CD4-positive, CD25-positive, alpha-beta regulatory T cell (primary cell): ENCODE measurements at regions not wholly inside any gene's neighbourhood (a gene's known extent, or its start where the extent isn't known, plus 50 kb on each side); places are given as distances from the start of the nearest gene placed in this dataset.
"Not testable (repeated sequence)": the region's sequence is repeated elsewhere in the genome, so short reads cannot be mapped to it uniquely, and the experiment has no call there.

Experiments used
- ATAC-seq, 2 donors: fragments of 150-1000 bp; cut with Tn5 transposase; one replicate each; pipeline ENCODE4 v1.10.0; 2021; ENCODE audit warnings: low read depth in 2 of 2, moderate number of reproducible peaks in 2 of 2, moderate library complexity in 1 of 2
- DNase-seq, 3 donors: peaks; one replicate each; pipeline versions ENCODE4 v3.0.0 to v3.0.0-alpha.2; 2012 to 2022; ENCODE audit warnings: mixed read lengths in 1 of 3
- H3K27ac ChIP-seq: one replicate; pipeline ENCODE4 v1.7.0; 2013; ENCODE audit warnings: mild to moderate bottlenecking, low read length; ENCODE audit not compliant: insufficient read depth, poor library complexity, severe bottlenecking
- H3K27me3 ChIP-seq: one replicate; pipeline ENCODE4 v1.7.0; 2013; ENCODE audit warnings: low read length; ENCODE audit not compliant: control insufficient read depth, insufficient read depth
- H3K36me3 ChIP-seq: one replicate; pipeline ENCODE4 v1.7.0; 2013; ENCODE audit warnings: mild to moderate bottlenecking, low read length, moderate library complexity; ENCODE audit not compliant: control insufficient read depth, insufficient read depth
- H3K4me1 ChIP-seq: 2 replicates; pipeline ENCODE4 v1.7.0; 2013; ENCODE audit warnings: mild to moderate bottlenecking, low read length; ENCODE audit not compliant: insufficient read depth, control insufficient read depth, poor library complexity, severe bottlenecking
- H3K4me3 ChIP-seq: one replicate; pipeline ENCODE4 v1.7.0; 2013; ENCODE audit warnings: low read depth, mild to moderate bottlenecking, low read length, moderate library complexity
- H3K9me3 ChIP-seq, 2 experiments: 1 replicate in 1 of 2; 2 replicates in 1 of 2; pipeline ENCODE4 v1.7.0; 2013; ENCODE audit warnings: low read length in 2 of 2, mild to moderate bottlenecking in 1 of 2, moderate library complexity in 1 of 2; ENCODE audit not compliant: control insufficient read depth in 2 of 2
- H3K27ac Mint-ChIP-seq, 3 donors: one replicate each; pipeline ENCODE4 v1.8.0; 2020 to 2022; ENCODE audit warnings: mild to moderate bottlenecking in 3 of 3, mixed read lengths in 3 of 3, moderate library complexity in 2 of 3
- H3K27me3 Mint-ChIP-seq: one replicate; pipeline ENCODE4 v1.8.0; 2022; ENCODE audit warnings: mild to moderate bottlenecking, mixed read lengths
- H3K36me3 Mint-ChIP-seq: one replicate; pipeline ENCODE4 v1.8.0; 2020; ENCODE audit warnings: mixed read lengths
- H3K4me1 Mint-ChIP-seq, 4 donors: one replicate each; pipeline ENCODE4 v1.8.0; 2020 to 2022; ENCODE audit warnings: mixed read lengths in 4 of 4, mild to moderate bottlenecking in 1 of 4
- H3K4me3 Mint-ChIP-seq, 4 donors: one replicate each; pipeline ENCODE4 v1.8.0; 2020 to 2022; ENCODE audit warnings: mild to moderate bottlenecking in 4 of 4, mixed read lengths in 4 of 4, moderate library complexity in 3 of 4
- H3K9me3 Mint-ChIP-seq, 7 donors: one replicate each; pipeline ENCODE4 v1.8.0; 2020 to 2022; ENCODE audit warnings: mixed read lengths in 7 of 7, mild to moderate bottlenecking in 3 of 7, moderate library complexity in 2 of 7

- H3K9me3 Mint-ChIP-seq: peaks cover 0 to 2% (median 0%) of the 10 kb centered on the region in 7 donors
- H3K4me1 Mint-ChIP-seq: no peaks in the 10 kb centered on the region
- H3K36me3 Mint-ChIP-seq: no peaks in the 10 kb centered on the region
- Histone ChIP-seq H3K4me1 (no peaks in the 10 kb centered on the region), H3K27me3 (no peaks in the 10 kb centered on the region), H3K4me3 (no peak overlapping the region), H3K9me3 (no peaks in the 10 kb centered on the region), H3K36me3 (no peaks in the 10 kb centered on the region), H3K27ac (no peak overlapping the region)
- no peak overlapping the region for H3K27ac Mint-ChIP-seq
- ATAC-seq: no peak
- DNase-seq: no peak
- H3K4me3 Mint-ChIP-seq: no peak overlapping the region
- no peaks in the 10 kb centered on the region for H3K27me3 Mint-ChIP-seq
Measured at GRCh38 chr4:72895408-72895807, 174.1 kb downstream of the COX18 start.

GRCh38 chr4:72893354-72894066, 176.0 kb downstream of the COX18 start:
- H3K4me1 ChIP-seq: no peaks in the 10 kb centered on the region
- H3K9me3 ChIP-seq: no peaks in the 10 kb centered on the region
- H3K4me1 Mint-ChIP-seq: no peaks in the 10 kb centered on the region
- H3K4me3 Mint-ChIP-seq: no peak overlapping the region
- no peaks in the 10 kb centered on the region for H3K36me3 Mint-ChIP-seq
- no peak overlapping the region for H3K27ac ChIP-seq
- ATAC-seq (no peak), DNase-seq (no peak)
- H3K36me3 ChIP-seq: no peaks in the 10 kb centered on the region
- peaks cover 0 to 2% (median 0%) of the 10 kb centered on the region in 7 donors for H3K9me3 Mint-ChIP-seq
- no peak overlapping the region for H3K4me3 ChIP-seq
- H3K27ac Mint-ChIP-seq: no peak overlapping the region
- H3K27me3 ChIP-seq: no peaks in the 10 kb centered on the region
- no peaks in the 10 kb centered on the region for H3K27me3 Mint-ChIP-seq

- H3K36me3 ChIP-seq: no peaks in the 10 kb centered on the region
- no peak overlapping the region for H3K27ac ChIP-seq
- no peaks in the 10 kb centered on the region for H3K4me1 Mint-ChIP-seq
- H3K9me3 ChIP-seq: no peaks in the 10 kb centered on the region
- ATAC-seq: no peak
- no peaks in the 10 kb centered on the region for H3K36me3 Mint-ChIP-seq
- H3K4me1 ChIP-seq: no peaks in the 10 kb centered on the region
- H3K4me3 Mint-ChIP-seq: no peak overlapping the region
- H3K27me3 ChIP-seq: no peaks in the 10 kb centered on the region
- peaks cover 0 to 2% (median 0%) of the 10 kb centered on the region in 7 donors for H3K9me3 Mint-ChIP-seq
- H3K27ac Mint-ChIP-seq: no peak overlapping the region
- no peak for DNase-seq
- no peaks in the 10 kb centered on the region for H3K27me3 Mint-ChIP-seq
- H3K4me3 ChIP-seq: no peak overlapping the region
Measured at GRCh38 chr4:72888331-72888730, 181.2 kb downstream of the COX18 start.

- Histone ChIP-seq H3K27ac (no peak overlapping the region), H3K4me1 (no peaks in the 10 kb centered on the region), H3K36me3 (no peaks in the 10 kb centered on the region), H3K9me3 (no peaks in the 10 kb centered on the region), H3K27me3 (no peaks in the 10 kb centered on the region), H3K4me3 (no peak overlapping the region)
- Mint-ChIP-seq H3K27ac (no peak overlapping the region), H3K36me3 (no peaks in the 10 kb centered on the region), H3K4me3 (no peak overlapping the region), H3K9me3 (peaks cover 0 to 6% (median 0%) of the 10 kb centered on the region in 7 donors), H3K27me3 (no peaks in the 10 kb centered on the region), H3K4me1 (no peaks in the 10 kb centered on the region)
- DNase-seq (no peak), ATAC-seq (no peak)
Measured at GRCh38 chr4:72887152-72887551, 182.4 kb downstream of the COX18 start.

GRCh38 chr4:72886602-72887001, 182.9 kb downstream of the COX18 start:
- Mint-ChIP-seq H3K9me3 (peaks cover 0 to 10% (median 2%) of the 10 kb centered on the region in 7 donors), H3K4me3 (no peak overlapping the region), H3K4me1 (no peaks in the 10 kb centered on the region), H3K27me3 (peaks cover 4% of the 10 kb centered on the region), H3K27ac (no peak overlapping the region), H3K36me3 (no peaks in the 10 kb centered on the region)
- Histone ChIP-seq H3K4me3 (no peak overlapping the region), H3K36me3 (no peaks in the 10 kb centered on the region), H3K27me3 (no peaks in the 10 kb centered on the region), H3K27ac (no peak overlapping the region), H3K9me3 (no peaks in the 10 kb centered on the region), H3K4me1 (no peaks in the 10 kb centered on the region)
- DNase-seq: no peak
- ATAC-seq: no peak

GRCh38 chr4:72884225-72884624, 185.3 kb downstream of the COX18 start:
- not testable (repeated sequence) for H3K4me3 ChIP-seq, H3K27me3 Mint-ChIP-seq, H3K27ac ChIP-seq, H3K4me1 ChIP-seq, H3K4me3 Mint-ChIP-seq, H3K9me3 ChIP-seq, H3K36me3 Mint-ChIP-seq, H3K36me3 ChIP-seq, H3K27me3 ChIP-seq, H3K27ac Mint-ChIP-seq, ATAC-seq, DNase-seq, H3K4me1 Mint-ChIP-seq, H3K9me3 Mint-ChIP-seq

- DNase-seq: no peak
Measured at GRCh38 chr4:72876946-72877345, 192.6 kb downstream of the COX18 start.

GRCh38 chr4:72875545-72875944, 194.0 kb downstream of the COX18 start:
- H3K9me3 Mint-ChIP-seq: peaks cover 0 to 11% (median under 1%) of the 10 kb centered on the region in 7 donors
- DNase-seq: no peak
- H3K36me3 Mint-ChIP-seq: no peaks in the 10 kb centered on the region
- H3K4me1 Mint-ChIP-seq: no peaks in the 10 kb centered on the region
- Histone ChIP-seq H3K9me3 (no peaks in the 10 kb centered on the region), H3K36me3 (no peaks in the 10 kb centered on the region), H3K27me3 (no peaks in the 10 kb centered on the region), H3K4me1 (no peaks in the 10 kb centered on the region), H3K4me3 (no peak overlapping the region), H3K27ac (no peak overlapping the region)
- no peak overlapping the region for H3K4me3 Mint-ChIP-seq
- no peak overlapping the region for H3K27ac Mint-ChIP-seq
- no peak for ATAC-seq
- no peaks in the 10 kb centered on the region for H3K27me3 Mint-ChIP-seq

More at GRCh38 chr4:72876946-72877345, 192.6 kb downstream of the COX18 start:
- Mint-ChIP-seq H3K27ac (no peak overlapping the region), H3K36me3 (no peaks in the 10 kb centered on the region), H3K4me3 (no peak overlapping the region), H3K27me3 (peaks cover 3% of the 10 kb centered on the region), H3K9me3 (peaks cover 0 to 11% (median 3%) of the 10 kb centered on the region in 7 donors), H3K4me1 (no peaks in the 10 kb centered on the region)
- H3K4me3 ChIP-seq: no peak overlapping the region
- H3K27me3 ChIP-seq: no peaks in the 10 kb centered on the region
- H3K9me3 ChIP-seq: no peaks in the 10 kb centered on the region
- no peaks in the 10 kb centered on the region for H3K36me3 ChIP-seq
- no peak overlapping the region for H3K27ac ChIP-seq
- H3K4me1 ChIP-seq: no peaks in the 10 kb centered on the region
- ATAC-seq: no peak
